Stomach smooth muscle (tissue), 2 donors: ENCODE measurements at regions not wholly inside any gene's neighbourhood (a gene's known extent, or its start where the extent isn't known, plus 50 kb on each side); places are given as distances from the start of the nearest gene placed in this dataset.

ENCODE experiments used
- H3K27ac ChIP-seq: one replicate; pipeline ENCODE4 v1.7.0; 2013; ENCODE audit warnings: mild to moderate bottlenecking, low read length, inconsistent platforms
- H3K27me3 ChIP-seq, 2 donors: one replicate each; pipeline ENCODE4 v1.7.0; 2013; ENCODE audit warnings: low read length in 2 of 2; ENCODE audit not compliant: insufficient read depth in 2 of 2, control insufficient read depth in 1 of 2
- H3K36me3 ChIP-seq, 2 donors: one replicate each; pipeline ENCODE4 v1.7.0; 2013; ENCODE audit warnings: low read length in 2 of 2; ENCODE audit not compliant: control insufficient read depth in 2 of 2, insufficient read depth in 2 of 2
- H3K4me1 ChIP-seq: one replicate; pipeline ENCODE4 v1.7.0; 2013; ENCODE audit warnings: low read length; ENCODE audit not compliant: control insufficient read depth, insufficient read depth
- H3K4me3 ChIP-seq, 2 donors: one replicate each; pipeline ENCODE4 v1.7.0; 2013; ENCODE audit warnings: low read length in 2 of 2
- H3K9ac ChIP-seq, 2 donors: one replicate each; pipeline ENCODE4 v1.7.0; 2013; ENCODE audit warnings: low read length in 2 of 2, mild to moderate bottlenecking in 1 of 2
- H3K9me3 ChIP-seq, 2 donors: one replicate each; pipeline ENCODE4 v1.7.0; 2013; ENCODE audit warnings: low read length in 2 of 2; ENCODE audit not compliant: control insufficient read depth in 2 of 2
- donor health status: healthy.
- donor health status: Pancreatic carcinoma.

- H3K9ac ChIP-seq = no peak overlapping the region
- peaks cover 14% of the 10 kb centered on the region for H3K4me1 ChIP-seq
- H3K27ac ChIP-seq = peak overlapping the region; percentile 86
- H3K27me3 ChIP-seq = no peaks in the 10 kb centered on the region
- no peaks in the 10 kb centered on the region for H3K9me3 ChIP-seq
- H3K36me3 ChIP-seq = no peaks in the 10 kb centered on the region
- no peak overlapping the region for H3K4me3 ChIP-seq
These were observed 258.2 kb upstream of the GLI3 start for GRCh38 chr7:42495256-42495655.

GRCh38 chr7:42494736-42495135 is 257.7 kb upstream of the GLI3 start:
- peak overlapping the region in 1 of 2 donors; percentile 51 for H3K9ac ChIP-seq
- peaks cover 16% of the 10 kb centered on the region for H3K4me1 ChIP-seq
- H3K4me3 ChIP-seq = no peak overlapping the region
- no peaks in the 10 kb centered on the region for H3K27me3 ChIP-seq
- H3K36me3 ChIP-seq = no peaks in the 10 kb centered on the region
- H3K27ac ChIP-seq = peak overlapping the region; percentile 86
- no peaks in the 10 kb centered on the region for H3K9me3 ChIP-seq

GRCh38 chr7:42494199-42494710 is 257.2 kb upstream of the GLI3 start:
- Histone ChIP-seq H3K4me3 (peak overlapping the region; percentile 40 to 78), H3K36me3 (no peaks in the 10 kb centered on the region), H3K9ac (peak overlapping the region in 1 of 2 donors; percentile 51), H3K27ac (peak overlapping the region; percentile 86), H3K4me1 (peaks cover 19% of the 10 kb centered on the region), H3K9me3 (no peaks in the 10 kb centered on the region), H3K27me3 (no peaks in the 10 kb centered on the region)

- no peaks in the 10 kb centered on the region for H3K9me3 ChIP-seq
- peak overlapping the region; percentile 51 to 72 for H3K9ac ChIP-seq
- H3K36me3 ChIP-seq = no peaks in the 10 kb centered on the region
- peak overlapping the region; percentile 86 for H3K27ac ChIP-seq
- peak overlapping the region; percentile 40 to 78 for H3K4me3 ChIP-seq
- no peaks in the 10 kb centered on the region for H3K27me3 ChIP-seq
- peaks cover 22% of the 10 kb centered on the region for H3K4me1 ChIP-seq
These were observed 256.6 kb upstream of the GLI3 start for GRCh38 chr7:42493436-42494198.

GRCh38 chr7:42492920-42493319 is 255.9 kb upstream of the GLI3 start:
- H3K9ac ChIP-seq = peak overlapping the region; percentile 51 to 72
- H3K9me3 ChIP-seq = no peaks in the 10 kb centered on the region
- H3K27me3 ChIP-seq = no peaks in the 10 kb centered on the region
- H3K36me3 ChIP-seq = no peaks in the 10 kb centered on the region
- peak overlapping the region; percentile 86 for H3K27ac ChIP-seq
- H3K4me3 ChIP-seq = peak overlapping the region; percentile 38 to 78
- peaks cover 24% of the 10 kb centered on the region for H3K4me1 ChIP-seq

GRCh38 chr7:42491106-42491505 is 254.1 kb upstream of the GLI3 start:
- Histone ChIP-seq H3K9ac (no peak overlapping the region), H3K9me3 (no peaks in the 10 kb centered on the region), H3K36me3 (no peaks in the 10 kb centered on the region), H3K27me3 (no peaks in the 10 kb centered on the region), H3K27ac (peak overlapping the region; percentile 42), H3K4me1 (peaks cover 24% of the 10 kb centered on the region), H3K4me3 (no peak overlapping the region)

GRCh38 chr7:42489299-42489698 is 252.3 kb upstream of the GLI3 start:
- no peaks in the 10 kb centered on the region for H3K27me3 ChIP-seq
- H3K9me3 ChIP-seq = no peaks in the 10 kb centered on the region
- H3K27ac ChIP-seq = peak overlapping the region; percentile 38
- H3K36me3 ChIP-seq = no peaks in the 10 kb centered on the region
- no peak overlapping the region for H3K4me3 ChIP-seq
- no peak overlapping the region for H3K9ac ChIP-seq
- peaks cover 14% of the 10 kb centered on the region for H3K4me1 ChIP-seq

GRCh38 chr7:42485301-42485766 is 248.3 kb upstream of the GLI3 start:
- no peak overlapping the region for H3K9ac ChIP-seq
- no peak overlapping the region for H3K4me3 ChIP-seq
- H3K27me3 ChIP-seq = no peaks in the 10 kb centered on the region
- peaks cover 15% of the 10 kb centered on the region for H3K4me1 ChIP-seq
- no peaks in the 10 kb centered on the region for H3K36me3 ChIP-seq
- no peak overlapping the region for H3K27ac ChIP-seq
- H3K9me3 ChIP-seq = no peaks in the 10 kb centered on the region

GRCh38 chr7:42483886-42484285 is 246.9 kb upstream of the GLI3 start:
- no peaks in the 10 kb centered on the region for H3K27me3 ChIP-seq
- peaks cover 17% of the 10 kb centered on the region for H3K4me1 ChIP-seq
- no peak overlapping the region for H3K27ac ChIP-seq
- H3K9me3 ChIP-seq = no peaks in the 10 kb centered on the region
- H3K4me3 ChIP-seq = no peak overlapping the region
- H3K36me3 ChIP-seq = no peaks in the 10 kb centered on the region
- H3K9ac ChIP-seq = no peak overlapping the region

- no peaks in the 10 kb centered on the region for H3K27me3 ChIP-seq
- H3K27ac ChIP-seq = peak overlapping the region; percentile 55
- H3K9ac ChIP-seq = no peak overlapping the region
- no peak overlapping the region for H3K4me3 ChIP-seq
- no peaks in the 10 kb centered on the region for H3K9me3 ChIP-seq
- peaks cover 12% of the 10 kb centered on the region for H3K4me1 ChIP-seq
- H3K36me3 ChIP-seq = no peaks in the 10 kb centered on the region
These were observed 243.0 kb upstream of the GLI3 start for GRCh38 chr7:42479816-42480633.
